ENCODE measurements at regions not wholly inside any gene's neighbourhood (a gene's known extent, or its start where the extent isn't known, plus 50 kb on each side); places are given as distances from the start of the nearest gene placed in this dataset.

DNA sequence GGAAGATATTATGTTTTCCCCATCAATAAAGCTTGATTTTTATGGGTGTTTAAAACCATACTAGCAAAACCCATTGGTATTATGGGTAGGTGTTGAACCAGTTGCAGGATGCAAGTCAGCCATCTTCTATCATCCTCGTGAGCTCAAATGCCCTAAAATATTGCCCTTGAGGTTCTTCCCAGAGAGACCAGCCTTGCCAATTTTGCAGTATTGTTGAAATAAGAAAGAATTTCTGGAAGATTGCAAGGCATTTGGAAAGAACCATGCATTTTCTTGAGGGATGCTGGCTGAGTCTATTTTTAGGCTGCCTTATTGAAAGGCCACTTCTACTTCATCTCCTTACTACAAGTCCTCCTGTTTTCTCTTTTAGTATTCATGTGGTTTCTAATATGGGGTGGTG lies 60.9 kb upstream of the SOD3 start:
- dilution Hi-C loops (cut with MboI; ENCODE audit: extremely low pct_ligation_motif_present, low sequenced_read_pairs) = no loop called here
- no peak for FAIRE-seq
- no peaks in the 10 kb centered on the region for H3K9me3 ChIP-seq (replicated peaks; ENCODE audit: control insufficient read depth, insufficient read depth, low read length)
- H2AFZ ChIP-seq (ENCODE audit: low read depth, low read length) = no peak overlapping the region
- intact Hi-C loops (cut with micrococcal nuclease) = no loop called here
- H3K4me1 ChIP-seq (ENCODE audit: control insufficient read depth, extremely low read depth, insufficient read depth, low read length) = no peaks in the 10 kb centered on the region
- no peak overlapping the region for H3K4me3 ChIP-seq (replicated peaks in 1 of 3; ENCODE audit: insufficient read depth in 1 of 3, low read depth in 1 of 3, low read length in 3 of 3)
- H3K9ac ChIP-seq (replicated peaks; ENCODE audit: extremely low read depth, insufficient read depth, low read length) = no peak overlapping the region
- TF ChIP-seq GATA2 (IDR thresholded peaks at IDR 0.05; ENCODE audit: insufficient read depth, insufficient read length, low read depth, low read length) = no peak
- TF ChIP-seq, protein P1, sequence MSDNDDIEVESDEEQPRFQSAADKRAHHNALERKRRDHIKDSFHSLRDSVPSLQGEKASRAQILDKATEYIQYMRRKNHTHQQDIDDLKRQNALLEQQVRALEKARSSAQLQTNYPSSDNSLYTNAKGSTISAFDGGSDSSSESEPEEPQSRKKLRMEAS (IDR thresholded peaks at IDR 0.05; ENCODE audit: insufficient read depth, insufficient read length) = no peak
- TF ChIP-seq JUN (IDR thresholded peaks at IDR 0.05; ENCODE audit: borderline replicate concordance, insufficient read depth, insufficient read length, low read depth) = no peak
- TF ChIP-seq, protein P2, sequence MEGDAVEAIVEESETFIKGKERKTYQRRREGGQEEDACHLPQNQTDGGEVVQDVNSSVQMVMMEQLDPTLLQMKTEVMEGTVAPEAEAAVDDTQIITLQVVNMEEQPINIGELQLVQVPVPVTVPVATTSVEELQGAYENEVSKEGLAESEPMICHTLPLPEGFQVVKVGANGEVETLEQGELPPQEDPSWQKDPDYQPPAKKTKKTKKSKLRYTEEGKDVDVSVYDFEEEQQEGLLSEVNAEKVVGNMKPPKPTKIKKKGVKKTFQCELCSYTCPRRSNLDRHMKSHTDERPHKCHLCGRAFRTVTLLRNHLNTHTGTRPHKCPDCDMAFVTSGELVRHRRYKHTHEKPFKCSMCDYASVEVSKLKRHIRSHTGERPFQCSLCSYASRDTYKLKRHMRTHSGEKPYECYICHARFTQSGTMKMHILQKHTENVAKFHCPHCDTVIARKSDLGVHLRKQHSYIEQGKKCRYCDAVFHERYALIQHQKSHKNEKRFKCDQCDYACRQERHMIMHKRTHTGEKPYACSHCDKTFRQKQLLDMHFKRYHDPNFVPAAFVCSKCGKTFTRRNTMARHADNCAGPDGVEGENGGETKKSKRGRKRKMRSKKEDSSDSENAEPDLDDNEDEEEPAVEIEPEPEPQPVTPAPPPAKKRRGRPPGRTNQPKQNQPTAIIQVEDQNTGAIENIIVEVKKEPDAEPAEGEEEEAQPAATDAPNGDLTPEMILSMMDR (IDR thresholded peaks at IDR 0.05; ENCODE audit: extremely low read depth in 1 of 2, insufficient read depth in 1 of 2, low read depth in 1 of 2, low read length in 2 of 2) = no peak
- TF ChIP-seq MYC (IDR thresholded peaks at IDR 0.05; ENCODE audit: low read depth, low read length) = no peak
- TF ChIP-seq POLR2AphosphoS5 (IDR thresholded peaks at IDR 0.05; ENCODE audit: insufficient read depth, low read depth, low read length) = no peak
- TF ChIP-seq FOS (IDR thresholded peaks at IDR 0.05; ENCODE audit: borderline replicate concordance, insufficient read depth, low read length) = no peak
- TF ChIP-seq EZH2 (IDR thresholded peaks at IDR 0.05; ENCODE audit: borderline replicate concordance, low read depth, low read length, severe bottlenecking) = no peak
- no peak for TF ChIP-seq POLR2A (IDR thresholded peaks at IDR 0.05; ENCODE audit: low read depth, low read length)
- H3K4me2 ChIP-seq (ENCODE audit: insufficient read depth, low read length) = no peak overlapping the region
- H3K79me2 ChIP-seq (ENCODE audit: control insufficient read depth, insufficient read depth, low read length) = no peaks in the 10 kb centered on the region
- H3K27me3 ChIP-seq (ENCODE audit: control insufficient read depth in 2 of 2, insufficient read depth in 2 of 2, low read length in 2 of 2) = no peaks in the 10 kb centered on the region
- no peak for DNase-seq (ENCODE audit: low read depth, low spot score)
- no peaks in the 10 kb centered on the region for H3K36me3 ChIP-seq (ENCODE audit: control insufficient read depth in 2 of 2, extremely low read depth in 1 of 2, insufficient read depth in 2 of 2, low read length in 2 of 2)
- ChIA-PET CTCF (interaction anchor here (1.1 to 2.1 kb wide), 3 partner anchors 246 to 410 kb away, joined by 3 to 9 read pairs (median 4); no protein-coding TSS in a partner anchor), POLR2A (no interaction called here)
- H3K9me1 ChIP-seq (replicated peaks; ENCODE audit: control insufficient read depth, extremely low read depth, insufficient read depth, low read length) = no peaks in the 10 kb centered on the region
- no peaks in the 10 kb centered on the region for H4K20me1 ChIP-seq (replicated peaks; ENCODE audit: control insufficient read depth, extremely low read depth, insufficient read depth, low read length)
- no TSS peak for BruUV-seq (replicated peaks)
- no peak overlapping the region for H3K27ac ChIP-seq (ENCODE audit: insufficient read depth, low read depth, low read length)

All from endothelial cell of umbilical vein (primary cell).